Adipose tissue (tissue), 3 donors: ENCODE measurements at regions not wholly inside any gene's neighbourhood (a gene's known extent, or its start where the extent isn't known, plus 50 kb on each side); places are given as distances from the start of the nearest gene placed in this dataset.

Source experiments
- H3K27ac ChIP-seq: one replicate; pipeline ENCODE4 v1.5.1; 2013; ENCODE audit warnings: low read depth, low read length
- WGBS, 3 donors: extraction: QIAGEN DNeasy Blood & Tissue Kit; methylation state at CpG; one replicate each; pipeline ENCODE4 v1.1.7; 2013; 5-methylcytosine and 5-hydroxymethylcytosine counted together
- donor health status: healthy with polysubstance abuse.
- donor health status: Bipolar disorder and iron deficiency.
- donor health status: healthy.

DNA sequence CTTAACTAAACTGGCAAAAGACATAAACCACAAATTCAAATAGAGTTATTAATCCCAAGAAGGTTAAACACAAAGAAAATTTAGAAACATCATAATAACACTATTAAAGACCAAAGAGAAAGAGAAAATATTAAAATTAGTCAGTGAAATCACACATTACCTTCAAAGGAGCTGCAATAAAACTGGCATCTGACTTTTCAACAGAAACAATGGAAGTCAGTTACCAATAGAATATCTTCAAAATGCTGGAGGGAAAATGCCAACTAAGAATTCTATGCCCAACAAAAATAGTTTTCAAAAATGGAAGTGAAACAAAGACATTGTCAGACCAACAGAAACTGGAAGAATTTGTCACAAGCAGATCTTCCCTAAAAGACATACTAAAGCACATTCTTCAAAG is 68.7 kb upstream of the RNF7 start:
- no peak overlapping the region for H3K27ac ChIP-seq

GRCh38 chr3:141677701-141678100 is 60.4 kb upstream of the RNF7 start:
- no peak overlapping the region for H3K27ac ChIP-seq

DNA sequence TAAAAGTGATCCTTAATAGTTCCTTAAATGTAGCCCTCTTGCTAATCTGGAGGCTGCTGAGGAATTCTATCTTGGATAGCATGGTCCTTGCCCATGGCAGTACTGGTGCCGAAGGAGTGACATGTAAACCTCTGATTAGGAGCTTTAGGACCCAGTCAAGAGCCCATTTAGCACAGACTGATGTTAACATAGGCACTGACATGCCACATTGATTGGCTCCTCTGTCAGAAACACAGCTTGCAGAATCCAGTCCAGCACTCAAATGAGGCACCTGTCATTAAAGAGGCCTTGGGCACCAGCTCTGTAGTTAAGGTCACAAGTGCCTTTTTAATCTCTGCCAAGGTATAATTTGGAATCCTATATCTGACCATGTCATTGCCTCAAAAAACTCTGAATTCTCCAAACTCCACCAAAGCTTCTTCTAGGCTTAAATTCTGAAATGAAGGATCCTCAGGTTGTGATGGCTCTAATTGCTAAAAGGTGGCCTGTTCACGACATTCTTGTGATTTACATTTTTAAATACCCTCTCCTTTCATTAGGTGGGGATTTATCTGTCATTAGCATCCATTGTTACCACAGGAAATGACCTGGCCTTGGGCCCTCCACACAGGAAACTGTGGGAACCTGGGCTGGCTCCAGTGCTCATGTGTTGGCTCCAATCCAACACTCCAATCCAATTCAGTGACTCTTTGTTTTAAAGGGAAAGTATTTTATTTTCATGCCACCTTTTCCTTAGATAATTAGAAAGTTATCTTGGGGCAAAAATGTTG is 57.3 kb upstream of the RNF7 start:
- no peak overlapping the region for H3K27ac ChIP-seq
- WGBS, 3 donors: 37 to 54% (median 52%) methylated on average over 2 of the region's 2 CpGs

DNA sequence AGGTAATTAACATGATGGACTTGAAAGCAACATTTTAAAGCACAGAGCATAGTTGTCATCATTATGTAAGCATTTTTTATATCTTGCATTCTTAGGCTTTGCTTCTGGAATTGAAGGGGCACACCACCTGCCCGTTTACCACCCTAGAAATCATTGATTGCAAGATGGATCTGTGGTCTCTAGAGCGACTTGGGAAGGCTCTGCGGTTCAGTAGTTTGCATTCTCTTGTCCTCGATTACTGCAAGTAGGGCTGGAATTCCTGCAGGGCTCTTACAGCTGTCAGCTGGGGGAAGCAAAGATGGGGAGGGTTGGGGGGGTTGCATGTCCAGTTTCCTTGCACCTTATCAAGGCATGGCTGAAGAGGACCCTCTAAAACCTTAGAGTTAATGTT is 56.7 kb upstream of the RNF7 start:
- 11 to 35% (median 27%) methylated on average over 4 of the region's 4 CpGs for WGBS, 3 donors
- H3K27ac ChIP-seq: no peak overlapping the region

DNA sequence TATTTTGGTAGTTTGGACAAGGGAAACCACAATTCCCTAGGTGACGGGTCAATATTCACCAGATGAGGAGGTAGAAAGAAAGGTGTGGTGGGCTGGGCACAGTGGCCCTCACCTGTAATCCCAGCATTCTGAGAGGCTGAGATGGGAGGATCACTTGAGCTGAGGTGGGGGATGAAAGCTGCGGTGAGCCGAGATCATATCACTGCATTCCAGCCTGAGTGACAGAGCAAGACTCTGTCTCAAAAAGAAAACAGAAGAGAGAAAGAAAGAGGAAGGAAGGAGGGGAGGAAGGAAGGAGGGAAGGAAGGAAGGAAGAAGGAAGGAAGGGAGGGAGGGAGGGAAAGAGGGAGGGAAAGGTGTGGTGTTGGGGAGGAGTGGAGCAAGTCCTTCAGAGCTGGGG is 56.1 kb upstream of the RNF7 start:
- no peak overlapping the region for H3K27ac ChIP-seq
- 53 to 66% (median 56%) methylated on average over 3 of the region's 3 CpGs for WGBS, 3 donors

DNA sequence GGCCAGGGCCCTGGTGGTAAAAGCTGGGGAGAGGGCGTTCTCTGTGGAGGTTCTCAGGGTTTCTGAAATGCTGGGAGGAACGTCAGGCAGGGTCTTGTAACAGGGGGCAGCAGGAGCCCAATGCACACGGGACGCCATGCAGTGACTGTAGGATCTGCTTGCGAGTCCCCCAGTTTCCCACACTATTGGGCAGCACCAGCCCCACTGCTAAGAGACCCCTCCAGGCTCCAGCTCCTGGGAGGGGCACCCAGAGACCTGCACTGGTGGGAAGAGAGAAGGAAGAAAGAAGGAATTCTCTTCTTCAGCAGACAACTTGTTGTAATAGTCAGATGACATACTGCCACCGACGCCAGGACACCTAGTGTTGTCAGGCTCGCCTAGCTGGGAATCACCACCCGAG is 55.2 kb upstream of the RNF7 start:
- H3K27ac ChIP-seq: no peak overlapping the region
- WGBS, 3 donors: 91 to 94% (median 94%) methylated on average over 9 of the region's 9 CpGs

- 92 to 98% (median 96%) methylated on average over 1 of the region's 1 CpG for WGBS, 3 donors
- H3K27ac ChIP-seq: no peak overlapping the region
Observed at GRCh38 chr3:141684758-141685157, 53.3 kb upstream of the RNF7 start.

DNA sequence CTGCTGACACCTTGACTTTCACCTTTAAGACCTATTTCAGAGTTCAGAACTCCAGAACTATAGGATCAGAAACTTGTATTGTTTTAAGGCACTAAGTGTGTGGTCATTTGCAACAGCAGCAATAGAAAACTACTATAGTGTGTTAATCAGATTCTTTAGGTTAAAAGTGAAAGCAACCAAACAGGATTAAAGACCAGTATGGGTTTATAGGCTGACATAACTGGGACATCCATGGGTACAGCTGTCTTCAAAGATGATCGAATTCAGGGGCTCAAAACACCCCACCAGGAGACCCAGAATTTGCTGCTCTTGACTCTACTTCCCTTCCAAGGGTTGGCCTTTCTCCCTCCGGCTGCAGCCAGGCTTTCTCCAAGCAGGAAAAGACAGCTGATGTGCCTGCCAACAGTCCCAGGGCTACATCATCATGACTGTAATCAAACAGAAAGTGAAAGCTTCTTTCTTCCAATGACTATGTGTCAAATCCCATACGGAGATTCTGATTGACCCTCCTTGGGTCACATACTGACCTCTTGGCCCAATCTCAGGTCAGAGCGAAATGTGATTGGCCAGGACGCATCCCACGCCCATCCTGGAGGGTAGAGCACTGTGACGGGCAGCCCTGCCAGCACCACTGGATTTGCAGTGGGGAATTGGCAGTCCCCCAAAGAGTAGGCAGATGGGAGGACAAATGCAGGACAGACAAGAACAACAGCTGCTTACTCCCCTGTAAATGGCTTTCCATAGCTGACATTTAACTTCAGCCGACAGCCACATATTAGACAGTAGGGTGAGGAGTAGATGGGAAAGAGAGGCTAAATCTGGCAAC is 51.4 kb upstream of the RNF7 start:
- H3K27ac ChIP-seq: peak overlapping the region; percentile 54
- WGBS, 3 donors: 21 to 61% (median 26%) methylated on average over 8 of the region's 8 CpGs
